Transverse colon (tissue), 4 donors: ENCODE measurements at regions not wholly inside any gene's neighbourhood (a gene's known extent, or its start where the extent isn't known, plus 50 kb on each side); places are given as distances from the start of the nearest gene placed in this dataset.

Experiments
- DNase-seq: peaks from one replicate; pipeline ENCODE4 v3.0.0-alpha.2; 2019
- H3K27ac ChIP-seq, 4 donors: fragments of 200-600 bp; sonication (generic); 2 replicates each; pipeline ENCODE4 v1.5.1; 2016 to 2018; ENCODE audit warnings: inconsistent platforms in 4 of 4
- H3K27me3 ChIP-seq: fragments of 200-600 bp; sonication (generic); 2 replicates; pipeline ENCODE4 v1.5.1; 2017; ENCODE audit warnings: inconsistent platforms
- H3K36me3 ChIP-seq, 4 donors: fragments of 200-600 bp; sonication (generic); 2 replicates each; pipeline ENCODE4 v1.5.1; 2017 to 2019; ENCODE audit warnings: inconsistent platforms in 4 of 4
- H3K4me1 ChIP-seq, 4 donors: fragments of 200-600 bp; sonication (generic); 2 replicates each; pipeline ENCODE4 v1.5.1; 2017 to 2020; ENCODE audit warnings: inconsistent platforms in 4 of 4
- H3K4me3 ChIP-seq, 4 donors: fragments of 200-600 bp; sonication (generic); 1 replicate in 1 of 4; 2 replicates in 3 of 4; pipeline versions ENCODE4 v1.5.1 to v1.6.1; 2017 to 2019; ENCODE audit warnings: inconsistent platforms in 4 of 4
- H3K9me3 ChIP-seq, 2 donors: fragments of 200-600 bp; sonication (generic); 2 replicates each; pipeline ENCODE4 v1.5.1; 2017 to 2019; ENCODE audit warnings: inconsistent platforms in 2 of 2
- EP300 ChIP-seq: sonication (generic); formaldehyde crosslinking; IDR thresholded peaks from one replicate; pipeline ENCODE4 v1.6.1; 2017; ENCODE audit warnings: antibody characterized with exemption, low read depth
- POLR2A ChIP-seq: fragments of 450-650 bp; IDR thresholded peaks from one replicate; pipeline ENCODE4 v1.6.1; 2016; ENCODE audit warnings: antibody characterized with exemption, mild to moderate bottlenecking, moderate library complexity
- POLR2AphosphoS5 ChIP-seq, 3 donors: sonication (generic); formaldehyde crosslinking; IDR thresholded peaks; one replicate each; pipeline ENCODE4 v1.6.1; 2016; ENCODE audit warnings: antibody characterized with exemption in 3 of 3
- WGBS, 2 donors: methylation state at CpG; one replicate each; pipeline ENCODE4 v1.1.5; 2018; ENCODE audit warnings: low coverage in 1 of 2; 5-methylcytosine and 5-hydroxymethylcytosine counted together
- in situ Hi-C, 4 donors: fragments of 200-750 bp; cut with MboI; loops; one replicate each; pipeline versions ENCODE4 v1.15.0 to v1.15.1; 2017; ENCODE audit warnings: low sequenced_read_pairs in 3 of 4, low pct_ligation_motif_present in 1 of 4, low pct_unique_long_range_greater_than_20kb in 1 of 4
- intact Hi-C: fragments of 100-400 bp; cut with DNase I; formaldehyde crosslinking; loops from one replicate; pipeline ENCODE4 v1.15.1; 2023; ENCODE audit warnings: low total_unique reads
- TF ChIP-seq, protein P1 (sequence below), 5 experiments: fragments of 200-600 bp in 3 of 5; fragments of 450-650 bp in 2 of 5; sonication (generic) in 3 of 5; IDR thresholded peaks; 1 replicate in 2 of 5; 2 replicates in 3 of 5; pipeline ENCODE4 v1.5.1; 2016 to 2017; ENCODE audit warnings: antibody characterized with exemption in 5 of 5, inconsistent platforms in 3 of 5, mild to moderate bottlenecking in 2 of 5, moderate library complexity in 1 of 5

DNA sequence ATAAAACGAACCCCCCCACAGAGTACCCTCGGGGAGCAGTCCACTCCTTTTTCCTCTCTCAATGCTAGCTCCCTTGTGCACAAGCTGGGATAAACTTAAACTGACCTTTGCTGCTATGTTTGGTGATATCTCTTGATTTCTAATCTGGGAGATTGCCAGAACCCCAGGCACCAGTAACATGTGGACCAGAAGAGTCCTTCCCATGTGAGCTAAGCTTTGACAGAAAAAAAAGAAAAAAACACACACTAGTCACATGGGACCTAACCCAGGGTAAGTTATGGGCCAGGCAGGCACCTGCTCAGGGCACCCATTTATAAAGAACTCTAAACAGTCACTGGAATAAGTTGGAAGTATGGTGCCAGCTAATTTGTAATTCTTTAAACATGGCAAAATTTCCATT is 242.6 kb downstream of the EN1 start:
- Histone ChIP-seq H3K4me3 (no peak overlapping the region), H3K36me3 (no peaks in the 10 kb centered on the region), H3K9me3 (no peaks in the 10 kb centered on the region), H3K27ac (no peak overlapping the region), H3K27me3 (no peaks in the 10 kb centered on the region), H3K4me1 (no peaks in the 10 kb centered on the region)
- 20 to 28% methylated on average over 2 of the region's 2 CpGs for WGBS, 2 donors
- intact Hi-C loops = no loop called here
- in situ Hi-C loops = no loop called here
- no peak for DNase-seq
- TF ChIP-seq, protein P1, sequence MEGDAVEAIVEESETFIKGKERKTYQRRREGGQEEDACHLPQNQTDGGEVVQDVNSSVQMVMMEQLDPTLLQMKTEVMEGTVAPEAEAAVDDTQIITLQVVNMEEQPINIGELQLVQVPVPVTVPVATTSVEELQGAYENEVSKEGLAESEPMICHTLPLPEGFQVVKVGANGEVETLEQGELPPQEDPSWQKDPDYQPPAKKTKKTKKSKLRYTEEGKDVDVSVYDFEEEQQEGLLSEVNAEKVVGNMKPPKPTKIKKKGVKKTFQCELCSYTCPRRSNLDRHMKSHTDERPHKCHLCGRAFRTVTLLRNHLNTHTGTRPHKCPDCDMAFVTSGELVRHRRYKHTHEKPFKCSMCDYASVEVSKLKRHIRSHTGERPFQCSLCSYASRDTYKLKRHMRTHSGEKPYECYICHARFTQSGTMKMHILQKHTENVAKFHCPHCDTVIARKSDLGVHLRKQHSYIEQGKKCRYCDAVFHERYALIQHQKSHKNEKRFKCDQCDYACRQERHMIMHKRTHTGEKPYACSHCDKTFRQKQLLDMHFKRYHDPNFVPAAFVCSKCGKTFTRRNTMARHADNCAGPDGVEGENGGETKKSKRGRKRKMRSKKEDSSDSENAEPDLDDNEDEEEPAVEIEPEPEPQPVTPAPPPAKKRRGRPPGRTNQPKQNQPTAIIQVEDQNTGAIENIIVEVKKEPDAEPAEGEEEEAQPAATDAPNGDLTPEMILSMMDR (IDR thresholded peaks at IDR 0.05) = no peak
- TF ChIP-seq POLR2A (no peak), EP300 (no peak), POLR2AphosphoS5 (IDR thresholded peaks at IDR 0.05) (no peak)

DNA sequence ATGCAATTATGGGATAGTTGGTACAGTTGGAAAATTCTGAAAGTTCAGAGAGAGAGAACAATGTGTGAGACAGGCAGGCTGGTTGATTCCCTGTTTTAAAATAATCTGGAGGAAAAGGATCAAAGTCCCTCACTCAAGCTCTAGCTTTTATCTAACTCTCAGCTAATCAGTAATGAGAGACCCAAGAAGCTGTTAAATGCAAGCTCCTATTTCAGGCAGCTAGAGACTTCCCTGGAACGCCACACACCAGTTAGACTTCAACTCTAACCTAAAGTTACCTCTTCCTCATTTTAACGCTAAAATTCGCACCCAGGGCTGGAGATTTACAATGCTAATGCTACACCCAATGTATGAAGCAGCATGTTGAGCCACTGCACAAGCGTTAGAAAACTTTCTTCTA is 243.1 kb downstream of the EN1 start:
- Histone ChIP-seq H3K4me1 (no peaks in the 10 kb centered on the region), H3K36me3 (no peaks in the 10 kb centered on the region), H3K27me3 (no peaks in the 10 kb centered on the region), H3K27ac (no peak overlapping the region), H3K9me3 (no peaks in the 10 kb centered on the region), H3K4me3 (no peak overlapping the region)
- in situ Hi-C loops (no loop called here), intact Hi-C loops (no loop called here)
- 30 to 33% methylated on average over 2 to 4 of the region's 4 CpGs for WGBS, 2 donors
- no peak for DNase-seq
- TF ChIP-seq POLR2AphosphoS5 (IDR thresholded peaks at IDR 0.05) (no peak), POLR2A (no peak), EP300 (no peak)
- TF ChIP-seq, protein P1 (IDR thresholded peaks at IDR 0.05) = no peak

DNA sequence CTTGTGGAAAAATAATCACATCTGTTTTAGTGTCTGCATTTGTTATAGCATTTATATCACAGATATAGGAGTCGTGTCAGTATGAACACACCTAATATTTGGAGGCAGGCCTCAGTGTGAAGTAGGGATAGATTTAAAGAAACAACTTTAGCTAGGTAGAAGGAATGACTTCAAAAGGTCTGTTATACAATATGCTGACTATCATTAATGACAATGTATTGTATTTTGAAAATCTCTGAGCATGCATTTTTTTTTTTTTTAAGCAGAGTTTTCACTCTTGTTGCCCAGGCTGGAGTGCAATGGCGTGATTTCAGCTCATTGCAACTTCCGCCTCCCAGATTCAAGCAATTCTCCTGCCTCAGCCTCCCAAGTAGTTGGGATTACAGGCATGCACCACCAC is 248.3 kb downstream of the EN1 start:
- DNase-seq = no peak
- H3K27me3 ChIP-seq = no peaks in the 10 kb centered on the region
- 78 to 100% methylated on average over 1 to 3 of the region's 3 CpGs for WGBS, 2 donors
- H3K4me3 ChIP-seq = no peak overlapping the region
- in situ Hi-C loops (no loop called here), intact Hi-C loops (no loop called here)
- H3K36me3 ChIP-seq = no peaks in the 10 kb centered on the region
- no peaks in the 10 kb centered on the region for H3K4me1 ChIP-seq
- no peaks in the 10 kb centered on the region for H3K9me3 ChIP-seq
- no peak overlapping the region for H3K27ac ChIP-seq
- TF ChIP-seq, protein P1 (IDR thresholded peaks at IDR 0.05) = no peak
- no peak for TF ChIP-seq EP300
- no peak for TF ChIP-seq POLR2AphosphoS5 (IDR thresholded peaks at IDR 0.05)
- no peak for TF ChIP-seq POLR2A

DNA sequence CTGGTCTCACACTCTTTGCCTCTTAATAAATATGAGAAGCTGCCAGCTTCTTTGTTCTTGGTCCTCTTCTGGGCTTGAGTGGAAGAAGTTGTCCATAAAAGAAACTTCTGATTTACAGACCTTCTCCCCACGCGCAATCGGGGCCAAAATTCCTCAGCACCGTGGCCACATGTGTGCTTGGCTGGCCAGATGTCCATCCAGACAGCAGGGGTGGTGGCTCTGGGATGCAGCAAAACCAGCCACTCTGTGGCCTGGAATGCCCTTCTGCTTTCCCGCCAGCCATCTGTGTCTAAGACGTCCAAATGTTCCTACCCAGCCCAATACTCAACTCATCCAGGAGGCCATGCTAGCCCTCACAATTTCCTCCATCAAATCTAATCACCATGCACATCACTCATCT is 250.8 kb downstream of the EN1 start:
- Histone ChIP-seq H3K27me3 (no peaks in the 10 kb centered on the region), H3K27ac (no peak overlapping the region), H3K36me3 (no peaks in the 10 kb centered on the region), H3K4me1 (no peaks in the 10 kb centered on the region), H3K9me3 (no peaks in the 10 kb centered on the region), H3K4me3 (no peak overlapping the region)
- in situ Hi-C loops (no loop called here), intact Hi-C loops (no loop called here)
- TF ChIP-seq EP300 = no peak
- no peak for TF ChIP-seq POLR2AphosphoS5 (IDR thresholded peaks at IDR 0.05)
- no peak for TF ChIP-seq POLR2A
- TF ChIP-seq, protein P1 (IDR thresholded peaks at IDR 0.05) = no peak
- no peak for DNase-seq
- WGBS, 2 donors = 80 to 90% methylated on average over 1 to 6 of the region's 6 CpGs
